NCI-H748 (cell line): ENCODE measurements at regions not wholly inside any gene's neighbourhood (a gene's known extent, or its start where the extent isn't known, plus 50 kb on each side); places are given as distances from the start of the nearest gene placed in this dataset.
"Not testable (repeated sequence)": the region's sequence is repeated elsewhere in the genome, so short reads cannot be mapped to it uniquely, and the experiment has no call there.

Experiments used
- DNase-seq: peaks from one replicate; lab custom pipeline; 2025; ENCODE audit not compliant: unreplicated experiment; lab: John Stamatoyannopoulos, UW

- DNase-seq = peak; percentile 42
Measured at GRCh38 chr16:9666834-9667480, 515.3 kb downstream of the GRIN2A start.

- no peak for DNase-seq
Measured at GRCh38 chr16:9670033-9670432, 512.2 kb downstream of the GRIN2A start.

DNA sequence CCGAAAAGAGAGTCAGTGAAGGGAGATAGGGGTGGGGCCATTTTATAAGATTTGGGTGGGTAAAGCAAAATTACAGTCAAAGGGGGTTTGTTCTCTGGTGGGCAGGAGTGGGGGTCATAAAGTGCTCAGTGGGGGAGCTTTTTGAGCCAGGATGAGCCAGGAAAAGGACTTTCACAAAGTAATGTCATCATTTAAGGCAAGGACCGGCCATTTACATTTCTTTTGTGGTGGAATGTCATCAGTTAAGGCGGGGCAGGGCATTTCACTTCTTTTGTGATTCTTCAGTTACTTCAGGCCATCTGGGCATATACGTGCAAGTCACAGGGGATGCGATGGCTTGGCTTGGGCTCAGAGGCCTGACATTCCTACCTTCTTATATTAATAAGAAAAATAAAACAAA lies 511.6 kb downstream of the GRIN2A start:
- not testable (repeated sequence) for DNase-seq

- not testable (repeated sequence) for DNase-seq
Measured at GRCh38 chr16:9676560-9677300, 505.5 kb downstream of the GRIN2A start.

- no peak for DNase-seq
Measured at GRCh38 chr16:9677301-9677653, 505.0 kb downstream of the GRIN2A start.

- DNase-seq = peak; percentile 10
Measured at GRCh38 chr16:9679213-9679767, 502.9 kb downstream of the GRIN2A start.

DNA sequence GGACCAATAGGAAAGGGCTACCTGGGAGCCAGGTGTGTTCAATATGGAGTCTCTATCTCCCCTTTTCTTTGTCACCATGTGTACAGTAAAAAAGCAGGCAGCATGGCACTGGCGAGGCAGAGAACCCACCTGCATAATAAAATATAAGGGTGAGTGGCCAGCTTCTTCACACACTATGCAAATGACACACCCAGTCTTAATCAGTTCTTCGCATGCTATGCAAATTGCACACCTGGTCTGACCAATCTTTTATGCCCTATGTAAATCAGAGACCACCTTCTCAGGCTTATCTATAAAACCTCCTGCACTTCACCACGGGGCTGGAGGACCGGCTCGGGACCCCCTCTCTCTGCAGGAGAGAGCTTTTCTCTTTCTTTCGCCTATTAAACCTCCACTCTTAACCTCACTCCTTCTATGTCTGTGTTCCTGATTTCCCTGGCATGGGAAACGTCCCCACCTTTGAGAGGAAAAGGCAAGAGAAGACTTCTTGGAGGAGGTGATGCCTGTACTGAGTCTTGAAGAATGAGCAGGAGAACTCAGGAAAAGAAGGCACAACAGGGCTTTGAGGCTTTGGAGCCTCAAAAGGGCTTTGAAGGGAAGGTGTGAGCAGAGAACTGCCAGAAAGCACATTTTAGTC lies 502.1 kb downstream of the GRIN2A start:
- peak; percentile 23 for DNase-seq

- DNase-seq = no peak
Measured at GRCh38 chr16:9680968-9681367, 501.3 kb downstream of the GRIN2A start.

DNA sequence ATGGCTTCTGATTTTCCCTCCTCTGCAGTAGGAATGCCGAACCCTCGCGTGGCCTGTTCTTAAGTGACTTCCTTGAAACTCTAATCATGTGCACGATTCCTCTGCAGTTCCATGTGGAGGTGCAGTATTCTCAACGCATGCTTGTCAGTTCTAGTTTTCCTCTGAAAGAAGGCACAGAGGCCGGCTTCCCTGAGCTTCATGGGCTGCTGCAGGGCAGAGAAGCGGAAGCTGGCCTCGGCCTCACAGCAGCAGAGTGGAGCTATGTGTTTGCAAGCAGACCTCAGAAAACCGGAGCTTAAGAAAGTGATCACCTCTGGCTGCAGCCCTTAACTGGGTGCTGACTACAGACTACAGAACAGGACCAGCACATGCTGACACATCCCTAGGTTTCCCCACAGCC lies 500.7 kb downstream of the GRIN2A start:
- DNase-seq = no peak

GRCh38 chr16:9682320-9682719 lies 499.9 kb downstream of the GRIN2A start:
- no peak for DNase-seq

DNA sequence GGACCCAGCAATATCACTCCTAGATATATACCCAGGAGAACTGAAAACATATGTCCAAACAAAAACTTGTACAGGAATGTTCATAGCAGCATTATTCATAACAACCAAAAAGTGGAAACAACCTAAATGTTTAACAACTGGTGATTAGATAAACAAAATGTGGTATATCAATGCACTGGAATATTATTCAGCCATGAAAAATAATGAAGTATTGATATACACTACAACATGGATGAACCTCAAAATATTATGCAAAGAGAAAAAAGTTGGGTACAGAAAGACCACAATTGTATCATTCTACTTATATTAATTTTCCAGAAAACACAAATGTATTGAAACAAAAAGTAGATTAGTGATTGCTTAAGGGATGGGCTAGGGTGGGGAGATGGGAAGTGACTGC lies 498.6 kb downstream of the GRIN2A start:
- DNase-seq = no peak

- DNase-seq = no peak
Measured at GRCh38 chr16:9687737-9688319, 494.4 kb downstream of the GRIN2A start.

DNA sequence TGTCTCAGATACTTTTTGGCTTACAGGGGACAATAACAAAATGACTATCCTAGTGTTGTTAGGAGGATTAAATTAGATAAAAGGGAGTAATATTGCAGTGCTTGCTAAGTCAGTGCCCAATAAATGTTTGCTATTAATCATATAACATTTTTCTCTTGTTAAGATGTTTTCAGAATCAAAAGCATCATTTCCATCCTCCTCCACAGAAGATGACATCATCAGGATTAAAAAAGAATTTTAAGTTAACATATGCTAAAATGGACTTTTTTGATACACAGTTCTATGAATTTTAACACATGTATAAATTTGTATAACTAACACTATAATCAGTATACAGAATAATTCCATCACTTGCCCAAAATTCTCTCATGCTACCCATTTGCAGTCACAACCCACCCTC lies 492.6 kb downstream of the GRIN2A start:
- no peak for DNase-seq

DNA sequence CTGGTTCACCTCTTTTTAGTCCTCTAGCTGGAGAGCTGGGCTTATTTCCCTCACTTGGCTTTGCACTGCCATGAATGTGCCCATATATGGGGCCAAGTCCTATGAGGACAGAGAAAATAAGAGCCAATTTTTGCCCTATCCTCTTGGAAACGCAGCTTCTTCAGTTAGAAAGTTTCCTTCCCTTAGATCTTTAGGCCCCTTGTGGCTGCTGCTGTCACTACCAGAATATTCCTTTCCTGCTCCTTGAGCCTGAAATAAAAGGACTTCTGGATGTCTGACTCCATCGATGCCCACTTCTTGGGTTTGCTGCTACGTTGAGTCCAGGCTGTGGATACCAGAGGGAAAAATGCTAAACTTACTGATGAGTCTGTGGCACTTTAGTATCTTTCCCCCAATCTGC lies 487.1 kb downstream of the GRIN2A start:
- DNase-seq = no peak
